ENCODE measurements at regions not wholly inside any gene's neighbourhood (a gene's known extent, or its start where the extent isn't known, plus 50 kb on each side); places are given as distances from the start of the nearest gene placed in this dataset.

GRCh38 chr5:2255915-2256690, 373.4 kb upstream of the IRX4 start:
- DNase-seq (ENCODE audit: low spot score), result no peak
- no peak overlapping the region for H3K4me3 ChIP-seq
- H3K36me3 ChIP-seq, result no peaks in the 10 kb centered on the region
- no peaks in the 10 kb centered on the region for H3K9me3 ChIP-seq
- TF ChIP-seq CTCF (IDR thresholded peaks at IDR 0.05), result no peak
- H3K27me3 ChIP-seq, result no peaks in the 10 kb centered on the region
- H3K27ac ChIP-seq, result no peak overlapping the region
- H3K4me1 ChIP-seq, result no peaks in the 10 kb centered on the region

- Histone ChIP-seq H3K4me3 (no peak overlapping the region), H3K36me3 (no peaks in the 10 kb centered on the region), H3K27me3 (no peaks in the 10 kb centered on the region), H3K9me3 (no peaks in the 10 kb centered on the region), H3K4me1 (no peaks in the 10 kb centered on the region), H3K27ac (no peak overlapping the region)
- TF ChIP-seq CTCF (IDR thresholded peaks at IDR 0.05), result no peak
- DNase-seq (ENCODE audit: low spot score), result peak; percentile 54
Observed at GRCh38 chr5:2254880-2255750, 372.4 kb upstream of the IRX4 start.

GRCh38 chr5:2254406-2254805, 371.7 kb upstream of the IRX4 start:
- Histone ChIP-seq H3K4me1 (no peaks in the 10 kb centered on the region), H3K27ac (no peak overlapping the region), H3K4me3 (no peak overlapping the region), H3K27me3 (no peaks in the 10 kb centered on the region), H3K9me3 (no peaks in the 10 kb centered on the region), H3K36me3 (no peaks in the 10 kb centered on the region)
- TF ChIP-seq CTCF (IDR thresholded peaks at IDR 0.05), result no peak
- DNase-seq (ENCODE audit: low spot score), result no peak

- TF ChIP-seq CTCF (IDR thresholded peaks at IDR 0.05), result no peak
- no peaks in the 10 kb centered on the region for H3K9me3 ChIP-seq
- H3K27ac ChIP-seq, result no peak overlapping the region
- DNase-seq (ENCODE audit: low spot score), result peak; percentile 13
- no peaks in the 10 kb centered on the region for H3K36me3 ChIP-seq
- H3K4me1 ChIP-seq, result no peaks in the 10 kb centered on the region
- H3K27me3 ChIP-seq, result no peaks in the 10 kb centered on the region
- no peak overlapping the region for H3K4me3 ChIP-seq
Observed at GRCh38 chr5:2253040-2253975, 370.6 kb upstream of the IRX4 start.

GRCh38 chr5:2251751-2252150, 369.0 kb upstream of the IRX4 start:
- peak; percentile 44 for DNase-seq (ENCODE audit: low spot score)
- no peaks in the 10 kb centered on the region for H3K4me1 ChIP-seq
- no peaks in the 10 kb centered on the region for H3K36me3 ChIP-seq
- no peaks in the 10 kb centered on the region for H3K27me3 ChIP-seq
- peaks cover 0 to 2% of the 10 kb centered on the region in 2 donors for H3K9me3 ChIP-seq
- no peak overlapping the region for H3K27ac ChIP-seq
- no peak for TF ChIP-seq CTCF (IDR thresholded peaks at IDR 0.05)
- H3K4me3 ChIP-seq, result no peak overlapping the region
